CD1c-positive myeloid dendritic cell (primary cell): ENCODE measurements at regions not wholly inside any gene's neighbourhood (a gene's known extent, or its start where the extent isn't known, plus 50 kb on each side); places are given as distances from the start of the nearest gene placed in this dataset.

Source experiments
- DNase-seq: peaks from one replicate; pipeline ENCODE4 v3.0.0-alpha.2; 2016; ENCODE audit errors: extremely low spot score

- DNase-seq: no peak
These were observed 932.7 kb downstream of the TFAP2A start for GRCh38 chr6:9482030-9482738.

DNA sequence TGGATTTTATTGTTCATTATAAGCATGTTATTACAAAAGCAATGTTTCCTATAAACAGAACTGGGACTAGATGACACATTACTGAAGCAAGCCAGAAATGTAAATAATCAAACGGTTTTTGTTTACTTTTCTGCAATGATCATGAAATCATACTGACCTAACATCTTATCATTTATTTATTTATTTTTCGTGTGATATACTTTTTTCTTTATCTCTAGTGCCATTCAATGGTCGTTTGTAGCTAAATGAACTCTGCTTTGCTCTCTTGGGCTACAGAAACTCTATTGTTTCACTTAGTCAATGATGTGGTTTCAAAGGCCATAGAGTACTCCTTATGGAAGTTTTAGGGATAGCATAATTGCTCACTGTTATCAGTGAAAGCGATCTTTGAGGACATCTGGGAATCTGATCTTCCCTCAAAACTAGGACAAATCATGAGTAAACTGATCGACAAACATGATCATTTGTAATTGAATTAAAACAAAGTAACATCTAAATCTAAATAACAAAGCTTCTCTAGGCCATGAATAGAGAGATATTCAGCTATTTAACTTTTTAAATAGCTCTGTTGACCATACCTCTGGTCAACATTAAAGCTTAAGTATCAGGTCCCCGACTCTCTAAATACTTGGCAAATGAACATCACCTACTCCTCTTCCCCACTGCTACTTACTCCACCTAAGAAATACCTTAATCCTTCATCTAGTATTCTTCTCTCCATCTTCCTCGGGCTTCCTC, 933.4 kb downstream of the TFAP2A start:
- DNase-seq: no peak

- no peak for DNase-seq
These were observed 946.6 kb downstream of the TFAP2A start for GRCh38 chr6:9468277-9468676.

GRCh38 chr6:9467741-9468140, 947.1 kb downstream of the TFAP2A start:
- no peak for DNase-seq

DNA sequence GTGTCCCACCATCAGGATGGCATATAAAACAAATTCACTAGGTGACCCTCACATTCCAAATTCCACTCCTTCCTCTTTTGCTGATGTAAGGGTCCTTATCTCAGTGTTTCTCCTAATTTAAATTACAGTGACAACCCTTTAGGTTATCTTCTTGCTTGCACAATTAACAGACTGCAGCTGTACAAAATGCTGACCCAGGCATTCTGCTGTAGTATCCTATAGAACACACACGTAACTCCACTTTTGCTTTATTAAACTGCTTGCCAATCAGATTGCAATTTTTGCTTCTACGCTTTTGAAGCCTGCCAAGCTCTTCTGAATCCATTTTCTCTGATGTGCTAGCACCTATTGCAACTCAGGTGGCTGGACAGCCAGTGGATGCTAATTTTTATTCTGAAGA, 950.3 kb downstream of the TFAP2A start:
- DNase-seq: no peak

DNA sequence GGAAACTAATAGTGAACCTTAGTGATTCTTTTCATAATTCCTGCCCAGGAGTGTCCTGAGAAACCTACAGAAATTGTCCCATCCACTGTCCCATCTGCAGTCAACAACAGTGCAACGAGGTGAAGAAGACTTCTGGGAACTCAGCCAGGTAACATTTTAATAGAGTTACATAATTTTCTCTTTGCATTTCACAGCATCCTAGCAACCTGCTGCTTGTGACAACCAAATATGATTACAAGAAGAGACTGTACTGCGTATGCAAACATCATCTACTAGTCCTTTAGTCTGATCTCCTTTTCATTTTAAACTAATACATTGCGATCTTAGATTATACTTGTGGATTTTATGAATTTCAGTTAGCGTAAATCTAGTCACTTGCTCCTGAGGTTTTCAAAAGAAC, 951.6 kb downstream of the TFAP2A start:
- no peak for DNase-seq

DNA sequence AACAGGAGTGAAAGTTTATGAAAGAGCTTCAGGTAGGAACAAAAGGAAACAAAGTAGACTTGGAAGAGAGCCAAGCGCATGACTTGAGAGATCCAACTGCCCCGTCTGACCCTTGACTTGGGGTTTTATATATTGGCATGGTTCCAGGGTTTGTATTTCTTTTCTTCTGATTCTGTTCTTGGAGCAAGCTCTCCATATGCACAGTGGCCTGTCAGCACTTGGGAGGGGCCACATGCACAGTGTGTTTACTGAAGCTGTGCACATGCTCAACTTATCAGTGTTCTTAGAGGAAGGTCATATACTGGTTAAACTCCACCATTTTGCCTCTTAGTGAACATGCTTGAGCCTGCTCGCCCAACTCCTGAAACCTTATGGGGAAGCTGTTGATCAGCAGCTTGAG, 953.7 kb downstream of the TFAP2A start:
- DNase-seq: no peak

DNA sequence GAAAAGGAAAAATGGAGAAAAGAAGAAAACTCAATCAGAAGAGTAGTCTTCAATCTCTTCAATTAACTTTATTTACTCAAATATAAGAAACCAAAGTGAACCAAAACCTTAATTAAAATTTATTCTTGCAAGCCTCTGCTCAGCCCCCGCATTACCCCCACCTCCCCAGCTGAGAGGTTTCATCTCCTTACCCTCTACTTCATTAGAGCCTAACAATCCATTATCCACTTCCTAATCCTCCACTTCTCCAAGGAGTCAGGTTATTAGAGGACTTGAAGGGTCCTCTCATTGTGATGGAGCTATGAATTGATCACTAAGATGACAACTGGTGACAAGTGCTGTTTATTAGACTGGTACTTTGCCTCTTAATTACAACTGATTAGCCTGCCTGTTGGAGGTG, 956.5 kb downstream of the TFAP2A start:
- no peak for DNase-seq

- DNase-seq: no peak
These were observed 958.8 kb downstream of the TFAP2A start for GRCh38 chr6:9455864-9456658.

GRCh38 chr6:9439621-9440330, 975.1 kb downstream of the TFAP2A start:
- no peak for DNase-seq

DNA sequence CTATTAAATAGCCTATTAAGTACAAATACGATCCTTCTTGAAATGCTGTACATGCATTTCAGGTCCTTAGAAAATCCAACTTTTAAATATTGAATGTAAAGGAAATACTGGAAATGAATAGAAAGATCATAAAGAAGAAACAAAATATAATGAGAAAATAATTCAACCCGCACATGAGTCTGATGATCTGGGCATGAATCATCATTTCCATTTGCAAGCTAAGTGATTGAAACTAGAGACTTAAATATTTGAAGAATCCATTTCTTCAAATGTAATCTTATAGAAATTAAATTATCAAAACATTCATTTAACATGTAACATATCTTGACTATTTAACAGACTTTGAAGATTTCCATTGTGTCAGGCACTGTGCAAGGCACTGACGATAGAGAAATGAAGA, 977.0 kb downstream of the TFAP2A start:
- DNase-seq: no peak

- no peak for DNase-seq
These were observed 979.6 kb downstream of the TFAP2A start for GRCh38 chr6:9435281-9435680.

GRCh38 chr6:9431945-9432344, 982.9 kb downstream of the TFAP2A start:
- no peak for DNase-seq

DNA sequence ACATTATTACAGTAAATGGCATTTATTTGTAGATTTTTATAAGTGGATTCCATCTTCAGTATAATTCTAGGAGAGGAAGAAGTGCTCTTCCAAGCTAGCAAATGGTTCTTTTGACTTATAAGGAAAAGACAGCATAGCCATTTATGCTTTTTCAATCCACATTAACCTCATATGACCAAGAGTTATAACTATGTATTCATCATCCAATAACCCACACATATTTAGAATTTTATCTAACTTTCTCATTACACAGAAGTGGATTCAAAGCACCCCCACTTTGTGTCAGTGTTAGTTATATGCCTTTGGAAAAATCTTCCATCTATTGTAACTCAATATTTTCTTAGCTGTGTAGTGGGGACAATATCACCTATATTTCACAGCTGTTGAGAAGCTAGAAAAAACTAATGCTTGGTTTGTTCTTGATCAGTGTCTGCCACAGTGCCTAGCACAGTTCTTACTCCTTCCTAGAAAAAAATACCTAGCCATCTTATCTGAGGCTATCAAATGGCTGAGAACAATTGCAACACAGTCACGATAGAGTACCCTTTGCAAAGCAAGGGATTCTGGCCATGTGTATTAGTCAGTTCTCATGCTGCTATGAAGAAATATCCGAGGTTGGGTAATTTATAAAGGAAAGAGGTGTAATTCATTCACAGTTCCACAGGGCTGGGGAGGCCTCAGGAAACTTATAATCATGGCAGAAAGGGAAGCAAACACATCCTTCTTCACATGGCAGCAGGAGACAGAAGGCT, 986.3 kb downstream of the TFAP2A start:
- DNase-seq: no peak

- DNase-seq: no peak
These were observed 986.8 kb upstream of the SLC35B3 start for GRCh38 chr6:9422138-9422537.

DNA sequence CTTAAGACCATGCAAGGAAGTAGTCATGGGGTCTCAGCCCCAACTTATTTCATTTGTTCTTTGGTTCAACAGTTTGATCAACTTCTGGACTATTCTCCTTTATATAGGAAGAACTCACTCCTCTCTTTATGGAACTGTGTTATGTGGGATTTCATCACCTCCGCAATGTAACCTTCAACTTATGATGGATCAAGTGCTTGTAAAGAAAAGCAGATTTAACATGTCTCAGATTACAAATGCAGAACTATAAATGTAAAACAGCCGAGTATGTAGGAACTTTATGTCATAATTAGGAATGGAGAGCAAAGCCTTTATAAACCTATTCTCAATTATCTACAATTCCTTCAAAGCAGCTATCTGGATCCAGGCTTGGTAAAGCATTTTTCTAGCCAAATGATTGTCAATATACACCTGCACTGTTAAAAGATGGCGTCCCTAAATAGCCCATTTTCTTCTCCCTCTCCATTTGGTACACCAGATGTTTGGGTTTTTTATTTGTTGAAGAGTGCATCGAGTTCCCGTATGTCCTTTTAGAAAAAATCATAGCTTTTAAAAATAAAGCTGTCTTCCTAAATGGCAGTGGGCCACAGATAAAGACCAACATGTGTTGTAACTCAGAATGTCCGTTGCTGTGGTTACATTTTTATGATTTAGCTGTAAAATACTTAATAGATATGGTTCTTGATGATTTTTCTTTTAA, 985.1 kb upstream of the SLC35B3 start:
- no peak for DNase-seq

DNA sequence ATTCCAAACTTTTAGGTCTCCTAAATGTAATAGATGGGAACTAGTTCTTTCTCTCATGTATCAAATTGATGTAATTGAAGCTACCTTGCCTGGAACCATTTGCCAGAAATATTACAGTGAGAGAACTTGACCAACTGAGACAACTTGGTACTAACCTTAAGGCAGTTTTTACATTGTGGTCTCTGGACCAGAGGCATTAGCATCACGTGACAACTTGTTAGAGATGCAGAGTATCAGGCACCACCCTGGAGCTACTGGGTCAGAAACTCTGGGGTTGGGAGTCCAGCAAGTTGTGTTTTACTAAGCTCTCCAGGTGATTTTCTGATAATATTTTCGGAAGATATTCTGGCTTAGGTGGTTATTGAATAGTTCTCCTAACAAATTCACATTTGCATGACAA, 982.1 kb upstream of the SLC35B3 start:
- DNase-seq: no peak

DNA sequence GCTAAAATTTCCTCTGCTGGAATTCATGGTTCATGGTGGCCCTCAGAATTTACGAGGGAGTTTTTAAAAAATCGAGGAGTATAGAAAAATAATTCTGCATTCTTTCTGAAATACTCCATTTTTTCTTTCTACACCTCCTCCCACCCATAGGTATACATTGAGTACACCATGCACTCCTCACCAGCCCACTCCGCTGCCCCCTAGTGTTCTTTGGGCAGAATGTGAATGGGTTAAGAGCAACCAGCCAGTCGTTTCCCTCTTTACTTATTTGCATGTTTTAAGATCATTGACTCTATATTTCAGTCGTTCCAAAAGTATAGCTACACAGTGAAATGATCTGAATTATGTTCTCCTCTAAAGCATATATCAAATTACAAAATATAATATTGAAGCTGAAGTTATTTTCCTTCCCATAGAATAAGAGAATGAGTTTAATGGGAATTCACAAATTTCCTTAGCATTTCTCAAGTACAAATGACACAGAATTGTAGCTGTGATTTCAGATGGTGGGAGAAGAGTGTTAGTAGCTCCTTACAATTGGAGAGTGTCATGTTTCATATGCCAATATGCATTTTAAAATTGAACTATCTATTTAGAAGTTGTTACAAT, 977.7 kb upstream of the SLC35B3 start:
- peak; percentile 5 for DNase-seq

- DNase-seq: no peak
These were observed 973.8 kb upstream of the SLC35B3 start for GRCh38 chr6:9409126-9409525.

- DNase-seq: no peak
These were observed 973.2 kb upstream of the SLC35B3 start for GRCh38 chr6:9408402-9409117.
